GM19324 (cell line): ENCODE measurements at regions not wholly inside any gene's neighbourhood (a gene's known extent, or its start where the extent isn't known, plus 50 kb on each side); places are given as distances from the start of the nearest gene placed in this dataset.
"Not testable (repeated sequence)": the region's sequence is repeated elsewhere in the genome, so short reads cannot be mapped to it uniquely, and the experiment has no call there.

Experiments used
- ATAC-seq: cut with Tn5 transposase; IDR thresholded peaks from one replicate; pipeline ENCODE4 v1.9.1; 2021; ENCODE audit warnings: mild to moderate bottlenecking, moderate library complexity; ENCODE audit not compliant: unreplicated experiment, low FRiP score

GRCh38 chr1:187680823-187681222, 852.1 kb downstream of the PLA2G4A start:
- no peak for ATAC-seq

GRCh38 chr1:187682112-187682511, 853.4 kb downstream of the PLA2G4A start:
- no peak for ATAC-seq

GRCh38 chr1:187685333-187685732, 856.6 kb downstream of the PLA2G4A start:
- ATAC-seq: no peak

GRCh38 chr1:187689129-187689528, 860.4 kb downstream of the PLA2G4A start:
- no peak for ATAC-seq

DNA sequence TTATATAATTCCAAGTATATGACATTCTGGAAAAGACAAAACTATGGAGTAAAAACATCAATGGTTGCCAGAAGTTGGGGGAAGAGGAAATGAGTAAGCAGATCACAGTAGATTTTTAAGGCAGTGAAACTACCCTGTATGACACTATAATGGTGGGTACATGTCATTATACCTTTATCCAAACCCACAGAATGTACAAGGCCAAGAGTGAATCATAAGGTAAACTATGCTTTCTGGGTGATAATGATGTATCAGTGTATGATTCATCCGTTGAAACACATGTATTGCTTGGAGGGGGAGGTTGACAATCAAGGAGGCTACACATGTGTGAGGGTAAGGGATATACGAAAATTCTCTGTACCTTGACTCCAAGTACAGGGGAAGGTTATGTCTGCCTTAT, 862.7 kb downstream of the PLA2G4A start:
- ATAC-seq: no peak

DNA sequence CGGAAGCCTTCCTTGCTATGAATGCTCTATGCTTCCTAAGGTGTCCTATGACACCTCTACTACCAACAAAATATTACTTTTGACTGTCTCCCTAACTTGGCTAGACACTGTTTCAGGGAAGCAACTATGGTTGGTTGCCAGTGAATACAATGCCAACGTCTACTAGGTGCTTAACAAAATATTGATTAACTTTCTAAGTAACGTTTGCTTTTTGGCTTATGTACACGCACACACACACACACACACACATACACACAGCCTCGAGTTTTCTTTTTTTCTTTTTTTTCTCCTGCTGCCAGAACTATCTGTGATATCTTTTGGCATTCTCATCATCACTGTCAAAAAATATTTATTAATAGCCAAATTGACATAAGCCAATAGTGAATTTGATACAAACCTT, 864.0 kb downstream of the PLA2G4A start:
- ATAC-seq: no peak

GRCh38 chr1:187696073-187696472, 867.3 kb downstream of the PLA2G4A start:
- ATAC-seq: no peak

GRCh38 chr1:187703138-187704130, 874.7 kb downstream of the PLA2G4A start:
- not testable (repeated sequence) for ATAC-seq

- no peak for ATAC-seq
These were observed 885.7 kb downstream of the PLA2G4A start for GRCh38 chr1:187714470-187714869.

DNA sequence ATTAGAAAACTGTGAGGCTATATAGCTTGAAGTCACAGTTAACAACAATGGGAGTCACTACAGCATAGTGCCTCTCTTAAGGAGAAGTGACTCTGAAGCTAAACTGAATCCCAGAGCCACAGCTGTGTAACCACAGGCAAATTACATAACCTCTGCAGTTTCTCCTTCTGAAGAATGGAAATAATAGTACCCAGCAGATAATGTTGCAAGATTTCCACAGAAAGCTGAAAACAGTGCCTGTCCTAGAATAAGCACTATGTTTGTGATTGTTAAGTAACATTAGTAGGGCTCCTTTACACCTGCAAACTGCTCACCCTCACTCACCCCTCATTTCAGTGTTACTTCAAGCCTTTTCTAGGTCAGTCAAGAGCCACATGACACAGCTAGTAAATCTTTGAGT, 886.7 kb downstream of the PLA2G4A start:
- ATAC-seq: no peak

DNA sequence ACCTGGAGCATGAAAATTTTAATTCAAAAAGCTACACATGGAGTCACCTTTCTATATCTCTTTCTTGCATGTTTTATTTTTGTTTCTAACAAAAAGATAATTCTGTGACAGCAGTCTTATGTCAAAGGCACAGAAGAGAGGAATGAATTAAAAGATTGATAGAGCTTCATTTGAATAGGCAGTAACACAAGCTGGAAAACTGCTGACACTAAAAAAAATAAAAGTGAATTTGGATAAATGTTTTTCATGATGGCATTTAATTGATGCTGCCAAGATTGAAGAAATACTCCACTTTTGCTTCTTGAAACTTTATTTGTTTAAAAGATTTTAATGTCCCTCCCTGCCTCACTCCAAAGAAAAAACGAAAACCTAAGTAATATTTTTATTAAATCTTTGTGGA, 887.4 kb downstream of the PLA2G4A start:
- no peak for ATAC-seq

GRCh38 chr1:187718527-187718926, 889.8 kb downstream of the PLA2G4A start:
- no peak for ATAC-seq

GRCh38 chr1:187721216-187721615, 892.5 kb downstream of the PLA2G4A start:
- no peak for ATAC-seq

GRCh38 chr1:187725216-187725615, 896.5 kb downstream of the PLA2G4A start:
- ATAC-seq: no peak

GRCh38 chr1:187733232-187733631, 904.5 kb downstream of the PLA2G4A start:
- no peak for ATAC-seq

- no peak for ATAC-seq
These were observed 905.7 kb downstream of the PLA2G4A start for GRCh38 chr1:187734427-187734826.

GRCh38 chr1:187744665-187745064, 915.9 kb downstream of the PLA2G4A start:
- peak; percentile 88 for ATAC-seq

DNA sequence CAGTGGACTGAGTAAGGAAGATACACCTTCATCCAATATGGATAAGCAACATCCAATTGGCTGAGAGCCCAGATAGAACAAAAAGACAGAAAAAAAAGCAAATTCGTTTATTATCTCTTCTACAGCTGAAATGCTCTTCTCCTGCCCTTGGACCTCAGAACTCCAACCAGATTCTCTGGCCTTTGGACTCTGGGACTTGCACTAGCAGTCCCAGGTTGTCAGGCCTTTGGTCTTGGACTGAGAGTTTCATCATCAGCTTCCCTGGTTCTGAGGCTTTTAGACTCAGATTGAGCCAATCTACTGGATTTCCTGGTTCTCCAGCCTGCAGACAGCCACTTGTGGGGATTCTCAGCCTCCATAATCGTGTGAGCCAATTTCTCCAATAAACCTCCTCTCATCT, 926.8 kb downstream of the PLA2G4A start:
- no peak for ATAC-seq

GRCh38 chr1:187756684-187757083, 927.9 kb downstream of the PLA2G4A start:
- not testable (repeated sequence) for ATAC-seq

GRCh38 chr1:187759825-187760333, 931.1 kb downstream of the PLA2G4A start:
- ATAC-seq: no peak

DNA sequence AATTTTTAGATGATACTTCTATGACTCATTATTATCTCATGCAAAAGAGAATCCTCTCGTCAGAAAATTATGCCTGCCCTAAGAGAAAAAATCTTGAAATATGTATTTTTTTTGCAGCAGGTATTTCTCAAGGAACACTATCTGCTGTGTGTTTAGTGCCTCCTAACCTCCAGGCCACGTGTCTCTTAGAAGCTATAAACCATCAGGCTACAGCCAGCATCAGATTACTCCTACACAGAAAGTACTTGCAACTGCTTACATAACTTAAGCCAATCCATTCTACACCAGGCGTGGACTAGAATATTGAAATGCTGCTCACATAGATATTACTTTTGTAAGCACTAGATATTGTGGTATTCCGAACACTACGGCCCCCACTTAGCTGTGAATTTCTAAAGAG, 933.4 kb downstream of the PLA2G4A start:
- ATAC-seq: no peak

- no peak for ATAC-seq
These were observed 934.7 kb downstream of the PLA2G4A start for GRCh38 chr1:187763465-187763864.
